A549 (cell line): ENCODE measurements at regions not wholly inside any gene's neighbourhood (a gene's known extent, or its start where the extent isn't known, plus 50 kb on each side); places are given as distances from the start of the nearest gene placed in this dataset.

Experiments
- CBX8 ChIP-seq: fragments of 200-600 bp; sonication (generic); IDR thresholded peaks from 2 replicates; pipeline ENCODE4 v1.6.1; 2016
- CHD4 ChIP-seq: fragments of 200-600 bp; sonication (generic); IDR thresholded peaks from 2 replicates; pipeline ENCODE4 v1.6.1; 2016; ENCODE audit warnings: antibody characterized with exemption, mild to moderate bottlenecking, borderline replicate concordance
- CTCF ChIP-seq: fragments of >200 bp; sonication (Bioruptor Twin); formaldehyde crosslinking; IDR thresholded peaks from 3 replicates; pipeline ENCODE4 v1.5.1; 2016
- EHMT2 ChIP-seq: fragments of 200-600 bp; sonication (generic); IDR thresholded peaks from 2 replicates; pipeline ENCODE4 v1.6.1; 2016; ENCODE audit warnings: antibody characterized with exemption, low read depth, mild to moderate bottlenecking, moderate library complexity
- EP300 ChIP-seq, 2 experiments: fragments of >200 bp; sonication (Bioruptor Twin); formaldehyde crosslinking; IDR thresholded peaks; 2 replicates in 1 of 2; 3 replicates in 1 of 2; pipeline ENCODE4 v1.6.1; 2016 to 2017
- NR3C1 ChIP-seq: fragments of >200 bp; sonication (Bioruptor Twin); formaldehyde crosslinking; IDR thresholded peaks from 3 replicates; pipeline ENCODE4 v1.6.1; 2017
- POLR2A ChIP-seq: IDR thresholded peaks from 2 replicates; pipeline ENCODE4 v1.6.1; 2012; ENCODE audit warnings: mild to moderate bottlenecking, low read length
- RAD21 ChIP-seq, 2 experiments: fragments of >200 bp in 1 of 2; sonication (Bioruptor Twin) in 1 of 2; formaldehyde crosslinking in 1 of 2; IDR thresholded peaks in 1 of 2; conservative IDR thresholded peaks in 1 of 2; 2 replicates in 1 of 2; 3 replicates in 1 of 2; pipeline ENCODE4 v1.6.1; 2012 to 2018; ENCODE audit warnings: inconsistent platforms in 1 of 2
- REST ChIP-seq: fragments of 200-600 bp; sonication (generic); IDR thresholded peaks from 2 replicates; pipeline ENCODE4 v1.6.1; 2016; ENCODE audit warnings: antibody characterized with exemption, mild to moderate bottlenecking, moderate library complexity
- RNF2 ChIP-seq: fragments of 200-600 bp; sonication (generic); IDR thresholded peaks from 2 replicates; pipeline ENCODE4 v1.6.1; 2016; ENCODE audit warnings: low read depth, mild to moderate bottlenecking, antibody characterized with exemption, moderate library complexity, borderline replicate concordance
- SMC3 ChIP-seq: fragments of >200 bp; sonication (Bioruptor Twin); formaldehyde crosslinking; IDR thresholded peaks from 3 replicates; pipeline ENCODE4 v1.6.1; 2018; ENCODE audit warnings: inconsistent platforms
- USF2 ChIP-seq: fragments of 450-650 bp; IDR thresholded peaks from 2 replicates; pipeline ENCODE4 v1.6.1; 2014; ENCODE audit warnings: antibody characterized with exemption
- ZNF302 ChIP-seq: fragments of 250-450 bp; sonication (Bioruptor Pico); IDR thresholded peaks from 2 replicates; pipeline ENCODE4 v1.9.0; 2021; ENCODE audit warnings: inconsistent platforms, mild to moderate bottlenecking, moderate library complexity

- TF ChIP-seq REST (no peak), EP300 (IDR thresholded peaks at IDR 0.05) (no peak), POLR2A (no peak), CTCF (no peak), SMC3 (no peak), NR3C1 (no peak), CHD4 (no peak), USF2 (no peak), RAD21 (conservative IDR thresholded peaks at IDR 0.05 in 1 of 2, IDR thresholded peaks at IDR 0.05 in 1 of 2) (no peak), ZNF302 (CRISPR knock-in tag) (no peak), EHMT2 (no peak), RNF2 (no peak), CBX8 (no peak)
Observed at GRCh38 chr2:190589008-190589407, 54.5 kb upstream of the NEMP2 start.
